Gastroesophageal sphincter (tissue), 4 donors: ENCODE measurements at regions not wholly inside any gene's neighbourhood (a gene's known extent, or its start where the extent isn't known, plus 50 kb on each side); places are given as distances from the start of the nearest gene placed in this dataset.
"Not testable (repeated sequence)": the region's sequence is repeated elsewhere in the genome, so short reads cannot be mapped to it uniquely, and the experiment has no call there.

ENCODE experiments used
- ATAC-seq: fragments of 150-250 bp; one replicate; pipeline ENCODE4 v1.9.1; 2016; ENCODE audit warnings: mild to moderate bottlenecking, moderate library complexity
- H3K27ac ChIP-seq, 4 donors: fragments of 200-600 bp; sonication (generic) in 3 of 4; 1 replicate in 3 of 4; 2 replicates in 1 of 4; pipeline ENCODE4 v1.5.1; 2016 to 2019
- H3K27me3 ChIP-seq: fragments of 200-600 bp; sonication (generic); one replicate; pipeline ENCODE4 v1.5.1; 2019
- H3K36me3 ChIP-seq, 2 donors: fragments of 200-600 bp; sonication (generic); one replicate each; pipeline ENCODE4 v1.5.1; 2019; ENCODE audit warnings: control low read depth in 1 of 2
- H3K4me1 ChIP-seq, 3 donors: fragments of 200-600 bp; sonication (generic); 1 replicate in 2 of 3; 2 replicates in 1 of 3; pipeline ENCODE4 v1.5.1; 2016 to 2019; ENCODE audit warnings: control low read depth in 2 of 3
- H3K4me3 ChIP-seq, 2 donors: fragments of 200-600 bp; sonication (generic); one replicate each; pipeline ENCODE4 v1.5.1; 2019; ENCODE audit warnings: mild to moderate bottlenecking in 1 of 2, moderate library complexity in 1 of 2
- H3K9me3 ChIP-seq, 3 donors: fragments of 200-600 bp; sonication (generic); one replicate each; pipeline ENCODE4 v1.5.1; 2017 to 2019; ENCODE audit warnings: control low read depth in 2 of 3
- EP300 ChIP-seq: sonication (generic); formaldehyde crosslinking; IDR thresholded peaks from one replicate; pipeline ENCODE4 v1.6.1; 2017; ENCODE audit warnings: antibody characterized with exemption, mild to moderate bottlenecking
- POLR2A ChIP-seq, 2 donors: fragments of 450-650 bp; IDR thresholded peaks; one replicate each; pipeline ENCODE4 v1.6.1; 2017; ENCODE audit warnings: antibody characterized with exemption in 2 of 2, mild to moderate bottlenecking in 2 of 2, moderate library complexity in 1 of 2
- POLR2AphosphoS5 ChIP-seq: sonication (generic); formaldehyde crosslinking; IDR thresholded peaks from one replicate; pipeline ENCODE4 v1.6.1; 2017; ENCODE audit warnings: antibody characterized with exemption
- WGBS, 2 donors: methylation state at CpG; one replicate each; pipeline ENCODE4 v1.1.5; 2018; ENCODE audit warnings: low coverage in 1 of 2; 5-methylcytosine and 5-hydroxymethylcytosine counted together
- TF ChIP-seq, protein P1 (sequence below), 4 experiments: fragments of 200-600 bp in 2 of 4; fragments of 450-650 bp in 2 of 4; sonication (generic) in 1 of 4; IDR thresholded peaks; one replicate each; pipeline ENCODE4 v1.5.1; 2017 to 2019; ENCODE audit warnings: antibody characterized with exemption in 4 of 4, mild to moderate bottlenecking in 2 of 4, moderate library complexity in 2 of 4

DNA sequence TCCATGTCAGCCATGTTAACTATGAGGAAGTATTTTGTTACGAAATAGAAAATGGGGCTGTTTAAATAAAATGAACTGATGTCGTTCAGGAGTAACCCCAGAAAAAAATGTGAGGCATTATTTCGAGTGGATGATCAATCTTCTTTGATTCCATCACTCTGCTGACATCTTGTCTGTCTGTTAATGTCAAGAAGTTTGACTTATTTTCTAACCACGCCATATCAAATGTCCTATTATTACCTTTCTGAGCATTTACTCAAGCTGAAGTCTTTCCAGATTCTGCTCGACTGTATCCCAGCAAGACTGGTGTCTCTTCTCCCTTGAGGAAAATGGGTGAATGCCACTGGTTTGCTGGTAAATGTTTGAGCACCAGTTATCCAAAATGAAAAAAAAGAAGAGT, 672.9 kb upstream of the SOX11 start:
- no peak for ATAC-seq
- peaks cover 0 to 9% (median 0%) of the 10 kb centered on the region in 3 donors for H3K9me3 ChIP-seq
- H3K36me3 ChIP-seq, result no peaks in the 10 kb centered on the region
- TF ChIP-seq POLR2AphosphoS5 (no peak), EP300 (no peak), POLR2A (IDR thresholded peaks at IDR 0.05) (no peak)
- TF ChIP-seq, protein P1, sequence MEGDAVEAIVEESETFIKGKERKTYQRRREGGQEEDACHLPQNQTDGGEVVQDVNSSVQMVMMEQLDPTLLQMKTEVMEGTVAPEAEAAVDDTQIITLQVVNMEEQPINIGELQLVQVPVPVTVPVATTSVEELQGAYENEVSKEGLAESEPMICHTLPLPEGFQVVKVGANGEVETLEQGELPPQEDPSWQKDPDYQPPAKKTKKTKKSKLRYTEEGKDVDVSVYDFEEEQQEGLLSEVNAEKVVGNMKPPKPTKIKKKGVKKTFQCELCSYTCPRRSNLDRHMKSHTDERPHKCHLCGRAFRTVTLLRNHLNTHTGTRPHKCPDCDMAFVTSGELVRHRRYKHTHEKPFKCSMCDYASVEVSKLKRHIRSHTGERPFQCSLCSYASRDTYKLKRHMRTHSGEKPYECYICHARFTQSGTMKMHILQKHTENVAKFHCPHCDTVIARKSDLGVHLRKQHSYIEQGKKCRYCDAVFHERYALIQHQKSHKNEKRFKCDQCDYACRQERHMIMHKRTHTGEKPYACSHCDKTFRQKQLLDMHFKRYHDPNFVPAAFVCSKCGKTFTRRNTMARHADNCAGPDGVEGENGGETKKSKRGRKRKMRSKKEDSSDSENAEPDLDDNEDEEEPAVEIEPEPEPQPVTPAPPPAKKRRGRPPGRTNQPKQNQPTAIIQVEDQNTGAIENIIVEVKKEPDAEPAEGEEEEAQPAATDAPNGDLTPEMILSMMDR (IDR thresholded peaks at IDR 0.05), result no peak
- H3K4me3 ChIP-seq, result no peak overlapping the region
- H3K4me1 ChIP-seq, result no peaks in the 10 kb centered on the region
- WGBS, 2 donors, result 79 to 90% methylated on average over 3 to 4 of the region's 5 CpGs
- no peaks in the 10 kb centered on the region for H3K27me3 ChIP-seq
- H3K27ac ChIP-seq, result no peak overlapping the region

GRCh38 chr2:5020116-5020875, 671.9 kb upstream of the SOX11 start:
- Histone ChIP-seq H3K27ac (no peak overlapping the region), H3K4me1 (no peaks in the 10 kb centered on the region), H3K27me3 (no peaks in the 10 kb centered on the region), H3K36me3 (no peaks in the 10 kb centered on the region), H3K4me3 (no peak overlapping the region), H3K9me3 (peaks cover 0 to 9% (median 0%) of the 10 kb centered on the region in 3 donors)
- WGBS, 2 donors, result 54 to 85% methylated on average over 4 to 8 of the region's 8 CpGs
- TF ChIP-seq POLR2AphosphoS5, result no peak
- TF ChIP-seq POLR2A (IDR thresholded peaks at IDR 0.05), result no peak
- no peak for TF ChIP-seq EP300
- TF ChIP-seq, protein P1 (IDR thresholded peaks at IDR 0.05), result no peak
- no peak for ATAC-seq

DNA sequence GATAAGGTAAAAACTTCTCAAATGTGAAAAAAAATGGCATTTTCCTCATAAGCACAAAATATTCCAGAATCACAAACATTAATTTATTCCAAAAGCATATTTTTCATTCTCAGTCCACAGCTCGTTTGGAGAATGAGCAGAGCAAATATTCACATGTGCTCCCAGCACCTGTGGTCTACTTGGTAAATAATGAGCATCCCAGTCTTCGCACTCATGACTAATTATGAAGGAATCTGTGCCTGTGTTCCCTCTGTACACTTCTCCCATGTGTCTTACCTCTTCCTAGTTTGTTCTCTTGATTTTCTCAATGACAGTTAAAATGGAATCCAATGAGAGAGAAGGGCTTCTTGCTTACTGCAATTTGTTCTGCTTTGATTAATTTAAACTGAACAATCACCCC, 671.0 kb upstream of the SOX11 start:
- Histone ChIP-seq H3K9me3 (peaks cover 0 to 9% (median 0%) of the 10 kb centered on the region in 3 donors), H3K36me3 (no peaks in the 10 kb centered on the region), H3K4me3 (no peak overlapping the region), H3K27me3 (no peaks in the 10 kb centered on the region), H3K27ac (no peak overlapping the region), H3K4me1 (no peaks in the 10 kb centered on the region)
- TF ChIP-seq POLR2AphosphoS5 (no peak), EP300 (no peak), POLR2A (IDR thresholded peaks at IDR 0.05) (no peak)
- TF ChIP-seq, protein P1 (IDR thresholded peaks at IDR 0.05), result no peak
- WGBS, 2 donors, result 61 to 66% methylated on average over 2 of the region's 2 CpGs
- no peak for ATAC-seq

DNA sequence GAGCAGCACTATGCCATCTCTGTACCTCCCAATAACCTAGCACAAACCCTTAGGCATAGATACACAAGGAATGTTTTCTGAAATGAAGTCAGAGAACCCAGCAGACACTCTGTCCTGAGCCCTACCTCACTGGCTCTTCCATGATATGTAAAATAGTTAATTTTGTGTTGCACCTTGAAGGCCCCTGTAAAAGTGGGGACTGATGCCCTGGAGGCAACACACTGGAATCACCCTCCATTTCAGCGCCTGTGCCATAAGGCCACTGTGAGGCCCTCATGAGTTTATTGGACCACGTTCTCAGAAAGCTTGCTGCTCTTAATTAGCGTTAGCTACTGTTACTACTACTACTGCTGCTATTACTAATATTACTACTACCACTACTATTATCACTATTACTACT, 670.1 kb upstream of the SOX11 start:
- no peaks in the 10 kb centered on the region for H3K36me3 ChIP-seq
- no peak for ATAC-seq
- peaks cover 0 to 9% (median 0%) of the 10 kb centered on the region in 3 donors for H3K9me3 ChIP-seq
- no peak overlapping the region for H3K4me3 ChIP-seq
- TF ChIP-seq POLR2AphosphoS5, result no peak
- TF ChIP-seq POLR2A (IDR thresholded peaks at IDR 0.05), result no peak
- TF ChIP-seq, protein P1 (IDR thresholded peaks at IDR 0.05), result no peak
- TF ChIP-seq EP300, result no peak
- no peaks in the 10 kb centered on the region for H3K27me3 ChIP-seq
- H3K27ac ChIP-seq, result no peak overlapping the region
- 100% methylated on average over 2 to 3 of the region's 3 CpGs for WGBS, 2 donors
- no peaks in the 10 kb centered on the region for H3K4me1 ChIP-seq

GRCh38 chr2:5022708-5023635, 669.2 kb upstream of the SOX11 start:
- not testable (repeated sequence) for H3K27ac ChIP-seq, H3K36me3 ChIP-seq, ATAC-seq, H3K9me3 ChIP-seq, H3K27me3 ChIP-seq, H3K4me3 ChIP-seq, H3K4me1 ChIP-seq
